ENCODE measurements at regions not wholly inside any gene's neighbourhood (a gene's known extent, or its start where the extent isn't known, plus 50 kb on each side); places are given as distances from the start of the nearest gene placed in this dataset.

DNA sequence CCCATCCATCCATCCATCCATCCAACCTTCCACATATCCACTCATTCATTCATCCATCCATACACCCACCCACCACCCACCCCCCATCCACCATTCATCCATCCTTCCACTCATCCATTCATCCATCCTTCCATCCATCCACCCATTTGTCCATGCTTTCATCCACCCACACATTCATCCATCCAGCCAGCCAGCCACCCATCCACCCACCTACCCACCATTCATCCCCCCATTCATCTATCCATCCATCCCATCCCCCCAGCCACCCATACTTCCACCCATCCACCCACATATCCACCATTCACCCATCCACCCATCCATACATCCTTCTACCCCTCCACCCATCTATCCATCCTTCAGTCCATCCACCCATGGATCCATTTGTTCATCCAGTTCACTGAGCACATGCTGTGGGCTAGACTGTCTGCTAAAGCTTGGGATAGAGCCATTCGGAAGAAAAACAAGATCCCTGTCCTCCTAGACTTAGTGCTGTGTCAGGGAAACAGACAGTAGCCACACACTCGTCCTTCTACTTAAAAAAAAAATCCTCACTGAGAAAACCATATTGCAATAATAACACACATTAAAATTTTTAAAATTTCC, 377.5 kb downstream of the ADGRD1 start:
- Histone ChIP-seq H3K27ac (no peak overlapping the region), H3K9ac (no peak overlapping the region), H3K4me2 (no peak overlapping the region), H3K9me3 (ENCODE audit: low read depth) (no peaks in the 10 kb centered on the region), H3K79me2 (ENCODE audit: low read depth) (no peaks in the 10 kb centered on the region), H2AFZ (replicated peaks) (no peak overlapping the region), H3F3A (ENCODE audit: low read depth) (no peaks in the 10 kb centered on the region), H3K4me1 (no peaks in the 10 kb centered on the region), H3K4me3 (no peak overlapping the region), H4K20me1 (ENCODE audit: low read depth) (no peaks in the 10 kb centered on the region), H3K27me3 (no peaks in the 10 kb centered on the region), H3K36me3 (no peaks in the 10 kb centered on the region)
- Mint-ChIP-seq H3K27me3 (ENCODE audit: insufficient read depth, low read depth) (peaks cover 8% of the 10 kb centered on the region), H3K4me3 (no peak overlapping the region), H3K4me1 (no peaks in the 10 kb centered on the region), H3K27ac (no peak overlapping the region), H3K9me3 (peaks cover 6% of the 10 kb centered on the region), H3K36me3 (no peaks in the 10 kb centered on the region)
- DNase-seq (ENCODE audit: low spot score): no peak
- TF ChIP-seq EZH2phosphoT487 (IDR thresholded peaks at IDR 0.05) (no peak), EZH2 (IDR thresholded peaks at IDR 0.05) (no peak)
- TF ChIP-seq, protein P1, sequence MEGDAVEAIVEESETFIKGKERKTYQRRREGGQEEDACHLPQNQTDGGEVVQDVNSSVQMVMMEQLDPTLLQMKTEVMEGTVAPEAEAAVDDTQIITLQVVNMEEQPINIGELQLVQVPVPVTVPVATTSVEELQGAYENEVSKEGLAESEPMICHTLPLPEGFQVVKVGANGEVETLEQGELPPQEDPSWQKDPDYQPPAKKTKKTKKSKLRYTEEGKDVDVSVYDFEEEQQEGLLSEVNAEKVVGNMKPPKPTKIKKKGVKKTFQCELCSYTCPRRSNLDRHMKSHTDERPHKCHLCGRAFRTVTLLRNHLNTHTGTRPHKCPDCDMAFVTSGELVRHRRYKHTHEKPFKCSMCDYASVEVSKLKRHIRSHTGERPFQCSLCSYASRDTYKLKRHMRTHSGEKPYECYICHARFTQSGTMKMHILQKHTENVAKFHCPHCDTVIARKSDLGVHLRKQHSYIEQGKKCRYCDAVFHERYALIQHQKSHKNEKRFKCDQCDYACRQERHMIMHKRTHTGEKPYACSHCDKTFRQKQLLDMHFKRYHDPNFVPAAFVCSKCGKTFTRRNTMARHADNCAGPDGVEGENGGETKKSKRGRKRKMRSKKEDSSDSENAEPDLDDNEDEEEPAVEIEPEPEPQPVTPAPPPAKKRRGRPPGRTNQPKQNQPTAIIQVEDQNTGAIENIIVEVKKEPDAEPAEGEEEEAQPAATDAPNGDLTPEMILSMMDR (IDR thresholded peaks at IDR 0.05): no peak

DNA sequence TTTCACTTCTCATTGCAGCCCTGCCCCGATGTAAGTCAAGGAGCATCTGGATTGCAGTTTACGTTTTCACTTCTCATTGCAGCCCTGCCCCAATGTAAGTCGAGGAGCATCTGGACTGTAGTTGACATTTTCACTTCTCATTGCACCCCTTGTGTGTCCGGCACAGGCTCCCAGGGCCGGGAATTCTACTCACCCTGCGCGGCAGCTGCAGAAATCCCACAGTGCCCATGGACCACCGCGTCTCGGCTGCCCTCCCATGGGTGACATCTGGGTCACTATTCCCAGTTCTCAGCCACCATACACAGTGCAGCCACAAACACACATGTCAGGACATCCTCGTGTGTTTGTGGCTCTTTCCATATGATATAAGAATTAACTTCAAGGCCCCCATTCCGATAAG, 378.5 kb downstream of the ADGRD1 start:
- Histone ChIP-seq H3F3A (ENCODE audit: low read depth) (no peaks in the 10 kb centered on the region), H3K9me3 (ENCODE audit: low read depth) (no peaks in the 10 kb centered on the region), H4K20me1 (ENCODE audit: low read depth) (no peaks in the 10 kb centered on the region), H3K27ac (no peak overlapping the region), H3K4me1 (no peaks in the 10 kb centered on the region), H3K4me3 (no peak overlapping the region), H2AFZ (replicated peaks) (no peak overlapping the region), H3K36me3 (no peaks in the 10 kb centered on the region), H3K27me3 (no peaks in the 10 kb centered on the region), H3K4me2 (no peak overlapping the region), H3K79me2 (ENCODE audit: low read depth) (no peaks in the 10 kb centered on the region), H3K9ac (no peak overlapping the region)
- TF ChIP-seq EZH2phosphoT487 (IDR thresholded peaks at IDR 0.05): no peak
- TF ChIP-seq, protein P1 (IDR thresholded peaks at IDR 0.05): no peak
- TF ChIP-seq EZH2 (IDR thresholded peaks at IDR 0.05): no peak
- Mint-ChIP-seq H3K9me3 (peaks cover 2% of the 10 kb centered on the region), H3K4me3 (no peak overlapping the region), H3K4me1 (no peaks in the 10 kb centered on the region), H3K27me3 (ENCODE audit: insufficient read depth, low read depth) (peaks cover 9% of the 10 kb centered on the region), H3K27ac (no peak overlapping the region), H3K36me3 (no peaks in the 10 kb centered on the region)
- DNase-seq (ENCODE audit: low spot score): no peak

DNA sequence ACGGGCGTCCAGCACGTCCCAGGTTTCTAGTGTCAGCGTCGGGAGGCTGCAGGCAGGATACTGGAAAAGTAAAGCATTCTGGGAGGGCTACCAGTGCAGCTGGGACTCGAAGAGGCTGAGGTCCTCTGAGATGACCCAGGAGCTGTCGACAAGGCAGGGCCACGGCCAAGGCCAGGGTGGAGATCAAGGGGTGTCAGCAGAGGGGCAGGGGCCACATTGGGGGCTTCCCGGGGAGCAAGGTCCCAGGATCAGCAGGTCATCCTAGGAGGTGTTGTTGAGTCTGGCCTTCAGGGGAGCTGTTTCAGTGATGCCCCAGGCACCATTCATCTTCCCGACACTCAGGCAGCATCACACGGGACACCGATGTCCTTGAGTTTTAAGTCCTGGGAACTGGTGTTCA, 377.8 kb upstream of the SFSWAP start:
- Histone ChIP-seq H3K36me3 (no peaks in the 10 kb centered on the region), H3K4me1 (no peaks in the 10 kb centered on the region), H4K20me1 (ENCODE audit: low read depth) (no peaks in the 10 kb centered on the region), H3K4me3 (no peak overlapping the region), H3K9ac (no peak overlapping the region), H2AFZ (replicated peaks) (no peak overlapping the region), H3K27ac (no peak overlapping the region), H3K27me3 (no peaks in the 10 kb centered on the region), H3K79me2 (ENCODE audit: low read depth) (no peaks in the 10 kb centered on the region), H3F3A (ENCODE audit: low read depth) (no peaks in the 10 kb centered on the region), H3K4me2 (no peak overlapping the region), H3K9me3 (ENCODE audit: low read depth) (no peaks in the 10 kb centered on the region)
- no peak for DNase-seq (ENCODE audit: low spot score)
- no peak for TF ChIP-seq EZH2phosphoT487 (IDR thresholded peaks at IDR 0.05)
- TF ChIP-seq, protein P1 (IDR thresholded peaks at IDR 0.05): no peak
- TF ChIP-seq EZH2 (IDR thresholded peaks at IDR 0.05): no peak
- Mint-ChIP-seq H3K36me3 (no peaks in the 10 kb centered on the region), H3K27me3 (ENCODE audit: insufficient read depth, low read depth) (peaks cover 13% of the 10 kb centered on the region), H3K27ac (peak overlapping the region; percentile 60), H3K9me3 (peaks cover 2% of the 10 kb centered on the region), H3K4me3 (no peak overlapping the region), H3K4me1 (no peaks in the 10 kb centered on the region)
